H1 (cell line): ENCODE measurements at regions not wholly inside any gene's neighbourhood (a gene's known extent, or its start where the extent isn't known, plus 50 kb on each side); places are given as distances from the start of the nearest gene placed in this dataset. TPM values are rescaled to one million over a fixed set of nuclear protein-coding genes. Genes with fewer than 3 reads are reported as not detected.

Source experiments
- CEBPB ChIP-seq: IDR thresholded peaks from 2 replicates; pipeline ENCODE4 v1.6.1; 2012; ENCODE audit warnings: low read depth, low read length
- PHF8 ChIP-seq: fragments of 200-600 bp; sonication (generic); conservative IDR thresholded peaks from 2 replicates; pipeline ENCODE4 v1.7.1; 2012; ENCODE audit warnings: low read depth, mild to moderate bottlenecking, inconsistent platforms, low read length, moderate library complexity
- SP1 ChIP-seq: IDR thresholded peaks from 2 replicates; pipeline ENCODE4 v1.6.1; 2011; ENCODE audit warnings: low read depth, low read length
- SUZ12 ChIP-seq: fragments of 200-600 bp; sonication (generic); IDR thresholded peaks from 2 replicates; pipeline ENCODE4 v1.6.1; 2012; ENCODE audit warnings: mild to moderate bottlenecking, inconsistent platforms, low read length, moderate library complexity, mixed read lengths
- TAF1 ChIP-seq: IDR thresholded peaks from 2 replicates; pipeline ENCODE4 v1.6.1; 2011; ENCODE audit warnings: mild to moderate bottlenecking, low read depth, low read length
- TBP ChIP-seq: IDR thresholded peaks from 2 replicates; pipeline ENCODE4 v1.6.1; 2011; ENCODE audit warnings: low read depth, low read length, improper control_type of control experiment
- small RNA-seq: library from polyadenylated mRNA; stranded (forward); fragments of <200 nt; extraction: miRNeasy Mini kit (QIAGEN cat#:217004); gene quantifications from one replicate; pipeline ENCODE3, GENCODE V24; 2013; ENCODE audit not compliant: insufficient read depth

- TF ChIP-seq CEBPB = no peak
- no peak for TF ChIP-seq PHF8
- TF ChIP-seq TAF1 = no peak
- TF ChIP-seq TBP = no peak
- no peak for TF ChIP-seq SUZ12
- no peak for TF ChIP-seq SP1
These were observed 51.5 kb upstream of the CAND1 start (continued) for GRCh38 chr12:67217647-67218046.

Small RNA genes lying in the stretch of these regions (small RNA-seq; reads per million reads assigned to genes)
- not detected for gene AC073530.2
